HEK293T (cell line): ENCODE measurements at regions not wholly inside any gene's neighbourhood (a gene's known extent, or its start where the extent isn't known, plus 50 kb on each side); places are given as distances from the start of the nearest gene placed in this dataset.

Experiments
- CTCF ChIA-PET: fragments of 350-600 bp; formaldehyde crosslinking; extraction: SDS; loops from one replicate; lab custom pipeline; 2021; ENCODE audit warnings: antibody characterized with exemption, inconsistent platforms; lab: Yijun Ruan, JAX
- POLR2A ChIA-PET: fragments of 350-600 bp; formaldehyde crosslinking; extraction: SDS; loops from one replicate; lab custom pipeline; 2020; ENCODE audit warnings: antibody characterized with exemption, inconsistent platforms; lab: Yijun Ruan, JAX
- DNase-seq: peaks from one replicate; pipeline ENCODE4 v3.0.0; 2012; ENCODE audit warnings: mixed read lengths; ENCODE audit errors: extremely low spot score
- ARNT ChIP-seq: fragments of 450-650 bp; IDR thresholded peaks from 2 replicates; pipeline ENCODE4 v1.6.1; 2017; ENCODE audit warnings: mild to moderate bottlenecking
- BHLHE40 ChIP-seq: fragments of 450-650 bp; IDR thresholded peaks from 2 replicates; pipeline ENCODE4 v1.6.1; 2016; ENCODE audit warnings: mild to moderate bottlenecking, moderate library complexity, borderline replicate concordance
- CTBP1 ChIP-seq: fragments of 450-650 bp; IDR thresholded peaks from 2 replicates; pipeline ENCODE4 v1.6.1; 2016; ENCODE audit warnings: borderline replicate concordance
- ELF4 ChIP-seq: fragments of 450-650 bp; IDR thresholded peaks from 2 replicates; pipeline ENCODE4 v1.6.1; 2017; ENCODE audit warnings: antibody characterized with exemption
- FOXA1 ChIP-seq: fragments of 450-650 bp; IDR thresholded peaks from 2 replicates; pipeline ENCODE4 v1.6.1; 2016; ENCODE audit warnings: mild to moderate bottlenecking
- FOXK2 ChIP-seq: fragments of 450-650 bp; IDR thresholded peaks from 2 replicates; pipeline ENCODE4 v1.6.1; 2016; ENCODE audit warnings: mild to moderate bottlenecking
- FOXM1 ChIP-seq: fragments of 450-650 bp; IDR thresholded peaks from 2 replicates; pipeline ENCODE4 v1.6.1; 2017; ENCODE audit warnings: mild to moderate bottlenecking, borderline replicate concordance
- HDGF ChIP-seq: fragments of 450-650 bp; IDR thresholded peaks from 2 replicates; pipeline ENCODE4 v1.6.1; 2017; ENCODE audit warnings: antibody characterized with exemption, borderline replicate concordance
- L3MBTL2 ChIP-seq: fragments of 450-650 bp; conservative IDR thresholded peaks from 2 replicates; pipeline ENCODE4 v1.6.1; 2016; ENCODE audit warnings: mild to moderate bottlenecking
- LEF1 ChIP-seq: fragments of 450-650 bp; IDR thresholded peaks from 2 replicates; pipeline ENCODE4 v1.6.1; 2017; ENCODE audit warnings: mild to moderate bottlenecking, borderline replicate concordance
- NFRKB ChIP-seq: fragments of 450-650 bp; IDR thresholded peaks from 2 replicates; pipeline ENCODE4 v1.6.1; 2016; ENCODE audit warnings: mild to moderate bottlenecking, moderate library complexity
- PKNOX1 ChIP-seq: fragments of 450-650 bp; IDR thresholded peaks from 2 replicates; pipeline ENCODE4 v1.6.1; 2016
- SP1 ChIP-seq: fragments of 450-650 bp; IDR thresholded peaks from 2 replicates; pipeline ENCODE4 v1.6.1; 2017
- SUZ12 ChIP-seq: fragments of 450-650 bp; IDR thresholded peaks from 2 replicates; pipeline ENCODE4 v1.6.1; 2016; ENCODE audit warnings: mild to moderate bottlenecking
- TARDBP ChIP-seq: fragments of 450-650 bp; IDR thresholded peaks from 2 replicates; pipeline ENCODE4 v1.6.1; 2016
- ZNF384 ChIP-seq: fragments of 450-650 bp; IDR thresholded peaks from 2 replicates; pipeline ENCODE4 v1.6.1; 2016

- ChIA-PET CTCF (no interaction called here), POLR2A (no interaction called here)
- no peak for DNase-seq
- TF ChIP-seq FOXK2 = no peak
- no peak for TF ChIP-seq ELF4
- no peak for TF ChIP-seq ARNT
- no peak for TF ChIP-seq SP1
- TF ChIP-seq L3MBTL2 = no peak
- TF ChIP-seq FOXM1 = no peak
- TF ChIP-seq FOXA1 = no peak
- no peak for TF ChIP-seq LEF1
- no peak for TF ChIP-seq SUZ12
- no peak for TF ChIP-seq TARDBP
- no peak for TF ChIP-seq ZNF384
- TF ChIP-seq PKNOX1 = no peak
- no peak for TF ChIP-seq BHLHE40
- TF ChIP-seq NFRKB = no peak
- no peak for TF ChIP-seq CTBP1
- TF ChIP-seq HDGF = no peak
Observed at GRCh38 chr11:24400059-24400665, 96.7 kb upstream of the LUZP2 start.

GRCh38 chr11:24406389-24406788, 90.5 kb upstream of the LUZP2 start:
- ChIA-PET POLR2A (no interaction called here), CTCF (no interaction called here)
- DNase-seq = no peak
- TF ChIP-seq ELF4 (no peak), SP1 (no peak)

- no peak for DNase-seq
- ChIA-PET CTCF (no interaction called here), POLR2A (no interaction called here)
- TF ChIP-seq ZNF384 (no peak), FOXA1 (no peak), FOXM1 (no peak), NFRKB (no peak)
Observed at GRCh38 chr11:24406980-24407379, 89.9 kb upstream of the LUZP2 start.

- no peak for DNase-seq
- POLR2A ChIA-PET = no interaction called here
- CTCF ChIA-PET = interaction anchor here (0.7 kb wide), 1 partner anchor 21 kb away, joined by 3 read pairs; no protein-coding TSS in a partner anchor
- no peak for TF ChIP-seq HDGF
- TF ChIP-seq FOXA1 = no peak
- no peak for TF ChIP-seq ARNT
- TF ChIP-seq TARDBP = no peak
- no peak for TF ChIP-seq LEF1
Observed at GRCh38 chr11:24407733-24408132, 89.1 kb upstream of the LUZP2 start.

GRCh38 chr11:24408202-24408601, 88.7 kb upstream of the LUZP2 start:
- CTCF ChIA-PET = interaction anchor here (0.7 kb wide), 1 partner anchor 22 kb away, joined by 3 read pairs; no protein-coding TSS in a partner anchor
- no peak for TF ChIP-seq ARNT
- TF ChIP-seq FOXK2 = no peak
- no peak for TF ChIP-seq HDGF
- no peak for TF ChIP-seq TARDBP
- no peak for TF ChIP-seq FOXM1
- TF ChIP-seq NFRKB = no peak
- no peak for TF ChIP-seq ELF4
- TF ChIP-seq LEF1 = no peak
- TF ChIP-seq SUZ12 = no peak
- no peak for TF ChIP-seq BHLHE40
- TF ChIP-seq SP1 = no peak
- TF ChIP-seq ZNF384 = no peak
- no peak for TF ChIP-seq CTBP1
- POLR2A ChIA-PET = no interaction called here
- no peak for DNase-seq

GRCh38 chr11:24411791-24412190, 85.1 kb upstream of the LUZP2 start:
- POLR2A ChIA-PET = no interaction called here

More at GRCh38 chr11:24411791-24412190, 85.1 kb upstream of the LUZP2 start:
- no peak for DNase-seq
- CTCF ChIA-PET = no interaction called here
- TF ChIP-seq ZNF384 (no peak), NFRKB (no peak), L3MBTL2 (no peak), HDGF (no peak), BHLHE40 (no peak), CTBP1 (no peak), ARNT (no peak), LEF1 (no peak), FOXM1 (no peak), FOXA1 (no peak), FOXK2 (no peak), SUZ12 (no peak), ELF4 (no peak), SP1 (no peak), TARDBP (no peak), PKNOX1 (no peak)
